Prostate gland (tissue), 2 donors: ENCODE measurements at regions not wholly inside any gene's neighbourhood (a gene's known extent, or its start where the extent isn't known, plus 50 kb on each side); places are given as distances from the start of the nearest gene placed in this dataset.

Experiments used
- DNase-seq: peaks from one replicate; pipeline ENCODE4 v3.0.0-alpha.2; 2019; ENCODE audit warnings: low spot score
- H3K27ac ChIP-seq, 2 donors: fragments of 200-600 bp; sonication (generic); 2 replicates each; pipeline ENCODE4 v1.5.1; 2017 to 2019
- H3K27me3 ChIP-seq: fragments of 200-600 bp; sonication (generic); replicated peaks from 2 replicates; pipeline ENCODE4 v1.5.1; 2019; ENCODE audit not compliant: insufficient read depth
- H3K36me3 ChIP-seq, 2 donors: fragments of 200-600 bp; sonication (generic); 1 replicate in 1 of 2; 2 replicates in 1 of 2; pipeline versions ENCODE4 v1.5.1 to v1.8.1; 2017 to 2019
- H3K4me1 ChIP-seq: fragments of 200-600 bp; sonication (generic); replicated peaks from 2 replicates; pipeline ENCODE4 v1.5.1; 2019
- H3K4me3 ChIP-seq, 2 donors: fragments of 200-600 bp; sonication (generic); 2 replicates each; pipeline ENCODE4 v1.5.1; 2017 to 2019
- H3K9me3 ChIP-seq: fragments of 200-600 bp; sonication (generic); 2 replicates; pipeline ENCODE4 v1.5.1; 2017
- CTCF ChIP-seq, 4 experiments: fragments of 200-600 bp in 2 of 4; fragments of 450-650 bp in 2 of 4; sonication (generic) in 2 of 4; IDR thresholded peaks; 1 replicate in 3 of 4; 2 replicates in 1 of 4; pipeline ENCODE4 v1.5.1; 2016 to 2019; ENCODE audit warnings: antibody characterized with exemption in 4 of 4, mild to moderate bottlenecking in 2 of 4, moderate library complexity in 2 of 4
- POLR2A ChIP-seq: fragments of 450-650 bp; IDR thresholded peaks from one replicate; pipeline ENCODE4 v1.6.1; 2016; ENCODE audit warnings: antibody characterized with exemption, mild to moderate bottlenecking
- POLR2AphosphoS5 ChIP-seq: sonication (generic); formaldehyde crosslinking; IDR thresholded peaks from one replicate; pipeline ENCODE4 v1.6.1; 2017; ENCODE audit warnings: antibody characterized with exemption
- WGBS: methylation state at CpG from one replicate; pipeline ENCODE4 v1.1.5; 2018; 5-methylcytosine and 5-hydroxymethylcytosine counted together
- intact Hi-C: fragments of 100-400 bp; cut with DNase I; formaldehyde crosslinking; loops from one replicate; pipeline ENCODE4 v1.14.2; 2022

- intact Hi-C loops: no loop called here
- Histone ChIP-seq H3K27me3 (no peaks in the 10 kb centered on the region), H3K27ac (no peak overlapping the region), H3K4me3 (no peak overlapping the region), H3K36me3 (no peaks in the 10 kb centered on the region), H3K9me3 (no peaks in the 10 kb centered on the region), H3K4me1 (no peaks in the 10 kb centered on the region)
- TF ChIP-seq CTCF (IDR thresholded peaks at IDR 0.05): no peak
- TF ChIP-seq POLR2A: no peak
- no peak for TF ChIP-seq POLR2AphosphoS5
- WGBS: 91% methylated on average over 4 of the region's 4 CpGs
- DNase-seq: no peak
Measured at GRCh38 chr7:22571766-22572165, 71.8 kb upstream of the STEAP1B start.

- Histone ChIP-seq H3K27me3 (no peaks in the 10 kb centered on the region), H3K4me1 (no peaks in the 10 kb centered on the region), H3K27ac (no peak overlapping the region), H3K36me3 (no peaks in the 10 kb centered on the region), H3K4me3 (no peak overlapping the region), H3K9me3 (no peaks in the 10 kb centered on the region)
- TF ChIP-seq POLR2A (no peak), POLR2AphosphoS5 (no peak), CTCF (IDR thresholded peaks at IDR 0.05) (no peak)
- 65% methylated on average over 11 of the region's 11 CpGs for WGBS
- DNase-seq: no peak
- intact Hi-C loops: no loop called here
Measured at GRCh38 chr7:22569586-22570321, 69.8 kb upstream of the STEAP1B start.

GRCh38 chr7:22566592-22566991 lies 66.6 kb upstream of the STEAP1B start:
- no peaks in the 10 kb centered on the region for H3K9me3 ChIP-seq
- no peaks in the 10 kb centered on the region for H3K27me3 ChIP-seq
- H3K36me3 ChIP-seq: no peaks in the 10 kb centered on the region
- H3K27ac ChIP-seq: no peak overlapping the region
- no peaks in the 10 kb centered on the region for H3K4me1 ChIP-seq
- 53% methylated on average over 4 of the region's 4 CpGs for WGBS
- H3K4me3 ChIP-seq: no peak overlapping the region
- TF ChIP-seq CTCF (IDR thresholded peaks at IDR 0.05) (no peak), POLR2A (no peak), POLR2AphosphoS5 (no peak)
- DNase-seq: no peak
- intact Hi-C loops: no loop called here

- no peaks in the 10 kb centered on the region for H3K9me3 ChIP-seq
- H3K4me3 ChIP-seq: no peak overlapping the region
- WGBS: 84% methylated on average over 4 of the region's 4 CpGs
- H3K27me3 ChIP-seq: no peaks in the 10 kb centered on the region
- DNase-seq: no peak
- no peak overlapping the region for H3K27ac ChIP-seq
- no peaks in the 10 kb centered on the region for H3K4me1 ChIP-seq
- no peaks in the 10 kb centered on the region for H3K36me3 ChIP-seq
- intact Hi-C loops: no loop called here
- TF ChIP-seq POLR2A: no peak
- TF ChIP-seq CTCF (IDR thresholded peaks at IDR 0.05): no peak
- TF ChIP-seq POLR2AphosphoS5: no peak
Measured at GRCh38 chr7:22566176-22566575, 66.2 kb upstream of the STEAP1B start.

GRCh38 chr7:22565315-22565811 lies 65.4 kb upstream of the STEAP1B start:
- H3K4me1 ChIP-seq: no peaks in the 10 kb centered on the region
- DNase-seq: no peak
- WGBS: 54% methylated on average over 1 of the region's 1 CpG
- H3K27me3 ChIP-seq: no peaks in the 10 kb centered on the region
- H3K4me3 ChIP-seq: no peak overlapping the region
- H3K9me3 ChIP-seq: no peaks in the 10 kb centered on the region
- TF ChIP-seq POLR2AphosphoS5: no peak
- TF ChIP-seq POLR2A: no peak
- TF ChIP-seq CTCF (IDR thresholded peaks at IDR 0.05): no peak
- H3K36me3 ChIP-seq: no peaks in the 10 kb centered on the region
- H3K27ac ChIP-seq: no peak overlapping the region
- intact Hi-C loops: no loop called here
